ENCODE measurements at regions not wholly inside any gene's neighbourhood (a gene's known extent, or its start where the extent isn't known, plus 50 kb on each side); places are given as distances from the start of the nearest gene placed in this dataset.

GRCh38 chr4:189497996-189498395 is 442.7 kb upstream of the FRG1 start:
- TF ChIP-seq CTCF (IDR thresholded peaks at IDR 0.05 in 8 of 11, conservative IDR thresholded peaks at IDR 0.05 in 3 of 11) (no peak), POLR2AphosphoS5 (IDR thresholded peaks at IDR 0.05) (no peak)

Data from spleen (tissue), 7 donors.